IPS DF 6.9 (cell line): ENCODE measurements at regions not wholly inside any gene's neighbourhood (a gene's known extent, or its start where the extent isn't known, plus 50 kb on each side); places are given as distances from the start of the nearest gene placed in this dataset.

Experiments used
- DNase-seq: peaks from one replicate; pipeline ENCODE4 v3.0.0-alpha.2; 2013; ENCODE audit warnings: low read depth, low spot score
- H3K27ac ChIP-seq: one replicate; pipeline ENCODE4 v1.5.1; 2013; ENCODE audit warnings: low read length, control low read depth
- H3K27me3 ChIP-seq: 2 replicates; pipeline ENCODE4 v1.6.1; 2013; ENCODE audit warnings: mild to moderate bottlenecking, low read length; ENCODE audit not compliant: control insufficient read depth, insufficient read depth
- H3K36me3 ChIP-seq: 2 replicates; pipeline ENCODE4 v1.6.1; 2013; ENCODE audit warnings: low read length; ENCODE audit not compliant: control insufficient read depth, insufficient read depth
- H3K4me1 ChIP-seq: 2 replicates; pipeline ENCODE4 v1.6.1; 2013; ENCODE audit warnings: low read length; ENCODE audit not compliant: control insufficient read depth, insufficient read depth
- H3K4me3 ChIP-seq: 2 replicates; pipeline ENCODE4 v1.5.1; 2013; ENCODE audit warnings: mild to moderate bottlenecking, low read length
- H3K9me3 ChIP-seq: 2 replicates; pipeline ENCODE4 v1.6.1; 2013; ENCODE audit warnings: low read length, inconsistent platforms; ENCODE audit not compliant: control insufficient read depth, insufficient read depth
- WGBS: extraction: QIAGEN DNeasy Blood & Tissue Kit; methylation state at CpG from one replicate; pipeline ENCODE4 v1.1.7; 2013; ENCODE audit warnings: mixed read lengths, missing lambda C conversion rate; ENCODE audit not compliant: insufficient read length, insufficient coverage; 5-methylcytosine and 5-hydroxymethylcytosine counted together

- Histone ChIP-seq H3K9me3 (no peaks in the 10 kb centered on the region), H3K4me1 (no peaks in the 10 kb centered on the region), H3K27ac (no peak overlapping the region), H3K4me3 (no peak overlapping the region), H3K36me3 (no peaks in the 10 kb centered on the region), H3K27me3 (no peaks in the 10 kb centered on the region)
- WGBS: no CpG with 5 or more reads among the region's 9 CpGs
- DNase-seq: no peak
Measured at GRCh38 chr3:159786489-159787177, 202.0 kb upstream of the IL12A start.

GRCh38 chr3:159787178-159787574 is 201.5 kb upstream of the IL12A start:
- no peak for DNase-seq
- no peaks in the 10 kb centered on the region for H3K4me1 ChIP-seq
- no peaks in the 10 kb centered on the region for H3K27me3 ChIP-seq
- no CpG with 5 or more reads among the region's 4 CpGs for WGBS
- no peaks in the 10 kb centered on the region for H3K36me3 ChIP-seq
- no peak overlapping the region for H3K4me3 ChIP-seq
- no peaks in the 10 kb centered on the region for H3K9me3 ChIP-seq
- no peak overlapping the region for H3K27ac ChIP-seq

- no CpG with 5 or more reads among the region's 5 CpGs for WGBS
- H3K27me3 ChIP-seq: no peaks in the 10 kb centered on the region
- H3K27ac ChIP-seq: no peak overlapping the region
- no peaks in the 10 kb centered on the region for H3K36me3 ChIP-seq
- no peaks in the 10 kb centered on the region for H3K9me3 ChIP-seq
- H3K4me3 ChIP-seq: no peak overlapping the region
- no peak for DNase-seq
- H3K4me1 ChIP-seq: no peaks in the 10 kb centered on the region
Measured at GRCh38 chr3:159787794-159788205, 200.8 kb upstream of the IL12A start.

- no peak overlapping the region for H3K4me3 ChIP-seq
- H3K27me3 ChIP-seq: no peaks in the 10 kb centered on the region
- no peaks in the 10 kb centered on the region for H3K9me3 ChIP-seq
- H3K4me1 ChIP-seq: no peaks in the 10 kb centered on the region
- H3K36me3 ChIP-seq: no peaks in the 10 kb centered on the region
- H3K27ac ChIP-seq: no peak overlapping the region
- no peak for DNase-seq
- no CpG with 5 or more reads among the region's 3 CpGs for WGBS
Measured at GRCh38 chr3:159788291-159788690, 200.3 kb upstream of the IL12A start.

- no peak overlapping the region for H3K4me3 ChIP-seq
- no peaks in the 10 kb centered on the region for H3K27me3 ChIP-seq
- H3K27ac ChIP-seq: no peak overlapping the region
- DNase-seq: no peak
- no peaks in the 10 kb centered on the region for H3K9me3 ChIP-seq
- WGBS: no CpG with 5 or more reads among the region's 4 CpGs
- H3K36me3 ChIP-seq: no peaks in the 10 kb centered on the region
- H3K4me1 ChIP-seq: no peaks in the 10 kb centered on the region
Measured at GRCh38 chr3:159789017-159789416, 199.6 kb upstream of the IL12A start.

- DNase-seq: no peak
- Histone ChIP-seq H3K27me3 (no peaks in the 10 kb centered on the region), H3K36me3 (no peaks in the 10 kb centered on the region), H3K4me3 (no peak overlapping the region), H3K27ac (no peak overlapping the region), H3K4me1 (no peaks in the 10 kb centered on the region), H3K9me3 (no peaks in the 10 kb centered on the region)
- WGBS: no CpG with 5 or more reads among the region's 10 CpGs
Measured at GRCh38 chr3:159789742-159790635, 198.6 kb upstream of the IL12A start.

GRCh38 chr3:159791336-159791735 is 197.3 kb upstream of the IL12A start:
- H3K9me3 ChIP-seq: no peaks in the 10 kb centered on the region
- H3K4me1 ChIP-seq: no peaks in the 10 kb centered on the region
- no peak overlapping the region for H3K4me3 ChIP-seq
- no peaks in the 10 kb centered on the region for H3K36me3 ChIP-seq
- H3K27ac ChIP-seq: no peak overlapping the region
- H3K27me3 ChIP-seq: no peaks in the 10 kb centered on the region
- no CpG with 5 or more reads among the region's 4 CpGs for WGBS
- DNase-seq: no peak

- WGBS: no CpG with 5 or more reads among the region's 2 CpGs
- Histone ChIP-seq H3K27me3 (no peaks in the 10 kb centered on the region), H3K4me3 (no peak overlapping the region), H3K27ac (no peak overlapping the region), H3K9me3 (no peaks in the 10 kb centered on the region), H3K4me1 (no peaks in the 10 kb centered on the region), H3K36me3 (no peaks in the 10 kb centered on the region)
- no peak for DNase-seq
Measured at GRCh38 chr3:159792070-159792469, 196.6 kb upstream of the IL12A start.

GRCh38 chr3:159795042-159795441 is 193.6 kb upstream of the IL12A start:
- no peaks in the 10 kb centered on the region; the same call in 1 of the 2 replicates for H3K4me1 ChIP-seq
- no CpG with 5 or more reads among the region's 5 CpGs for WGBS

GRCh38 chr3:159795681-159796175 is 192.9 kb upstream of the IL12A start:
- DNase-seq: no peak
- Histone ChIP-seq H3K27me3 (no peaks in the 10 kb centered on the region), H3K4me3 (no peak overlapping the region), H3K9me3 (no peaks in the 10 kb centered on the region), H3K4me1 (no peaks in the 10 kb centered on the region; the same call in 1 of the 2 replicates), H3K27ac (no peak overlapping the region), H3K36me3 (no peaks in the 10 kb centered on the region)
- no CpG with 5 or more reads among the region's 2 CpGs for WGBS

More at GRCh38 chr3:159795042-159795441, 193.6 kb upstream of the IL12A start:
- DNase-seq: no peak
- Histone ChIP-seq H3K36me3 (no peaks in the 10 kb centered on the region), H3K4me3 (no peak overlapping the region), H3K27me3 (no peaks in the 10 kb centered on the region), H3K9me3 (no peaks in the 10 kb centered on the region), H3K27ac (no peak overlapping the region)
